Muscle of leg (tissue), 3 donors: ENCODE measurements at regions not wholly inside any gene's neighbourhood (a gene's known extent, or its start where the extent isn't known, plus 50 kb on each side); places are given as distances from the start of the nearest gene placed in this dataset.
A peak's percentile ranks its signal among the peaks of the same experiment; 100 is the strongest.
"Not testable (repeated sequence)": the region's sequence is repeated elsewhere in the genome, so short reads cannot be mapped to it uniquely, and the experiment has no call there.

ENCODE experiments used
- DNase-seq: peaks from one replicate; pipeline ENCODE4 v3.0.0; 2013
- H3K27ac ChIP-seq: one replicate; pipeline ENCODE4 v1.5.1; 2013; ENCODE audit warnings: mild to moderate bottlenecking, low read length, control low read depth
- H3K27me3 ChIP-seq: one replicate; pipeline ENCODE4 v1.6.1; 2013; ENCODE audit warnings: low read length; ENCODE audit not compliant: control insufficient read depth, insufficient read depth
- H3K36me3 ChIP-seq: one replicate; pipeline ENCODE4 v1.6.1; 2013; ENCODE audit warnings: low read length; ENCODE audit not compliant: control insufficient read depth, insufficient read depth
- H3K4me1 ChIP-seq: one replicate; pipeline ENCODE4 v1.6.1; 2013; ENCODE audit warnings: low read length; ENCODE audit not compliant: control insufficient read depth, insufficient read depth
- H3K4me3 ChIP-seq: one replicate; pipeline ENCODE4 v1.5.1; 2013; ENCODE audit warnings: low read length, control low read depth
- H3K9me3 ChIP-seq: replicated peaks from 2 replicates; pipeline ENCODE4 v1.6.1; 2013; ENCODE audit warnings: low read depth, low read length; ENCODE audit not compliant: control insufficient read depth
- WGBS: methylation state at CpG from one replicate; pipeline ENCODE4 v1.1.5; 2013; ENCODE audit warnings: missing lambda C conversion rate; ENCODE audit not compliant: insufficient coverage; 5-methylcytosine and 5-hydroxymethylcytosine counted together

GRCh38 chr18:11495441-11495840, 114.0 kb upstream of the SLC35G4 start:
- Histone ChIP-seq H3K27me3 (no peaks in the 10 kb centered on the region), H3K4me3 (no peak overlapping the region), H3K9me3 (no peaks in the 10 kb centered on the region), H3K36me3 (no peaks in the 10 kb centered on the region), H3K4me1 (peaks cover 2% of the 10 kb centered on the region), H3K27ac (no peak overlapping the region)
- WGBS = 100% methylated on average over 2 of the region's 6 CpGs
- no peak for DNase-seq

GRCh38 chr18:11494107-11494506, 115.3 kb upstream of the SLC35G4 start:
- H3K4me1 ChIP-seq = peaks cover 2% of the 10 kb centered on the region
- no peak overlapping the region for H3K4me3 ChIP-seq
- DNase-seq = no peak
- H3K36me3 ChIP-seq = no peaks in the 10 kb centered on the region
- H3K27ac ChIP-seq = no peak overlapping the region
- H3K9me3 ChIP-seq = no peaks in the 10 kb centered on the region
- no peaks in the 10 kb centered on the region for H3K27me3 ChIP-seq

DNA sequence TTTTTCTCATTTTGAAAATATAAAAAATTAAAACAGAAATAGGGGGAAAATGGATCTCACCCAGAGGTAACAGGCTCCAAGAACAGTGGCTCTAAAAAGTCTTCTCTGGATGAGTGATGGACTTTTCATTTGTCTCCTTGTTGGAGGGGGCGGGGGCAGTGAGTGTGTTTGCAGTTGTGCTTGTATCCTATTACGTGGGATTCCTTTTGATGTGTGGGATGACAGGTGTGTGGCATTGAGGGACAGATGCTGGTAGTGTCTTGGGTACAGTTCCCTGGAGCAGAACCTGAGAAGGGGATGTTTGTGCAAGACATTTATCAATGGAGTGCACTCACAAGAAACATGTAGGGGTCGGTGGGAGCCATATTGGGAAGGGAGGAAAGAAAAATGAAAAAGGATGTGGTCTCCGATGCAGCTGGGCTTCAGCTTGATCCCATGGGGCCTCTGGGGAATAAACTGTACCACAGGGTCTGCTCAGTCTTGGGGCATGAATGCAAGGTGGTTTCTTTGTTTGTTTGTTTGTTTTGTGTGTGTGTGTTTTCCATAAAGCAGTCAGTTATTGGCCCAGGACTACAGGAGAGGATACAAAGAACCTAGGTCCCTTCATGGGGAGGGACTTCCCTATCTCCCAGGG, 120.0 kb upstream of the SLC35G4 start:
- no peak for DNase-seq
- Histone ChIP-seq H3K9me3 (no peaks in the 10 kb centered on the region), H3K27ac (no peak overlapping the region), H3K27me3 (no peaks in the 10 kb centered on the region), H3K36me3 (no peaks in the 10 kb centered on the region), H3K4me1 (no peaks in the 10 kb centered on the region), H3K4me3 (no peak overlapping the region)
- 82% methylated on average over 4 of the region's 4 CpGs for WGBS

DNA sequence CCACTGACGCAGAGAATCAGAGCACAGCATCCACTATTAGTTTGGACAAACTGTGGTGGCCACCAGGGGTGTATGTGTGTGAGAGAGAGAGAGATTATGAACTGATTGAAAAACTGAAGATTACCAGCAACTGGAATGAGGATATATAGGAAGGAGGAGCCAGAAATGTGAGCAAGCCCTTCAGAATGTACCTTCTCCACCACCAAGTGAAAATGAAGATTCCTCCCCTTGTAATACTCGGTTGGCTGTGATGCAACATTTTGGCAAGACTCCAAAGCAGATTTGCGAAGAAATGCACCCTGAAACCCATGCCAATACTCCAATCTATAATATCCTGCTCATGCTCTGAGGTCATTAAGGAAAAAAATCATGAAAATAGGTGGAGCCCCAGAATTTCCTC, 121.2 kb upstream of the SLC35G4 start:
- Histone ChIP-seq H3K9me3 (no peaks in the 10 kb centered on the region), H3K27me3 (no peaks in the 10 kb centered on the region), H3K4me3 (no peak overlapping the region), H3K27ac (no peak overlapping the region), H3K4me1 (no peaks in the 10 kb centered on the region), H3K36me3 (no peaks in the 10 kb centered on the region)
- 100% methylated on average over 1 of the region's 3 CpGs for WGBS
- DNase-seq = no peak

DNA sequence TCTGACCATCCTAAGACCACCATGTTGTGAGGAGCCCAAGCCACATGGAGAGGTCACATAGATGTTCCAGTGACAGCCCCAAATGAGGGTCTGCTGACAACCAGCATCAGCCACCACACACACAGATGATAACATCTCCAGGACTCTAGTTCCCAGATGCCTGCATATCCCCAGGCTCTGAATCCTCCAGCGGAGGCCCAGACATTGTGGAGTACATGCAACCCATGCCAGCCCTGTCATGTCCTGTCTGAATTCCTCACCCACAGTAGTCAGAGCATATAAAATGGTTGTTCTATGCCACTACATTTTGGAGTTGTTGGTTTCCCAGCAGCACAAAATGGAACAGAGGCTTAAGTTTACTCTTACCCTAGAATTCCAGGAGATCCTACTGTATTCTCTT, 122.0 kb upstream of the SLC35G4 start:
- Histone ChIP-seq H3K4me3 (no peak overlapping the region), H3K27me3 (no peaks in the 10 kb centered on the region), H3K27ac (no peak overlapping the region), H3K36me3 (no peaks in the 10 kb centered on the region), H3K9me3 (no peaks in the 10 kb centered on the region), H3K4me1 (no peaks in the 10 kb centered on the region)
- no peak for DNase-seq
- WGBS = 88% methylated on average over 1 of the region's 1 CpG

DNA sequence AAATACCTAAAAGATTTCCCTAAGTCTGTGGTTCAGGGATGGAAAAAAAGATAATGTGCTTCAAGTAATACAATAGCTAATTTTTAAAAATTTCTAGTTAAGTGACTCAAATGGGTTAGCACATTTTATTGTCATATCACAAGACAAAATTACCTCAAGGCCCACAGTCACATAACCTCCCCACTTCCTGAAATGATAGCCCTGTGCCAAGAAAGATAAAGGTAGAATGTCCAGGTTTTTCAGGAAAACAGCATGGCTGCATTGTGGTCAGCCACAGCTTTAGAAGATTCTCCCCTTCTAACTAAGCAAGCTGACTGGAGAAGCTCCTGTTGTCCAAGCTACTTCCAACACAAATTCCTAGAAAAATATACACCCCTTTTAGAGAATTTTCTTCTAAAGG, 127.1 kb upstream of the SLC35G4 start:
- H3K9me3 ChIP-seq = no peaks in the 10 kb centered on the region
- H3K27ac ChIP-seq = no peak overlapping the region
- H3K4me1 ChIP-seq = no peaks in the 10 kb centered on the region
- H3K4me3 ChIP-seq = no peak overlapping the region
- H3K27me3 ChIP-seq = no peaks in the 10 kb centered on the region
- no peaks in the 10 kb centered on the region for H3K36me3 ChIP-seq
- DNase-seq = no peak

GRCh38 chr18:11480692-11481091, 128.7 kb upstream of the SLC35G4 start:
- no CpG with 5 or more reads among the region's 1 CpG for WGBS
- H3K27ac ChIP-seq = no peak overlapping the region
- no peaks in the 10 kb centered on the region for H3K36me3 ChIP-seq
- peak; percentile 56 for DNase-seq
- no peak overlapping the region for H3K4me3 ChIP-seq
- H3K4me1 ChIP-seq = no peaks in the 10 kb centered on the region
- no peaks in the 10 kb centered on the region for H3K9me3 ChIP-seq
- H3K27me3 ChIP-seq = no peaks in the 10 kb centered on the region

DNA sequence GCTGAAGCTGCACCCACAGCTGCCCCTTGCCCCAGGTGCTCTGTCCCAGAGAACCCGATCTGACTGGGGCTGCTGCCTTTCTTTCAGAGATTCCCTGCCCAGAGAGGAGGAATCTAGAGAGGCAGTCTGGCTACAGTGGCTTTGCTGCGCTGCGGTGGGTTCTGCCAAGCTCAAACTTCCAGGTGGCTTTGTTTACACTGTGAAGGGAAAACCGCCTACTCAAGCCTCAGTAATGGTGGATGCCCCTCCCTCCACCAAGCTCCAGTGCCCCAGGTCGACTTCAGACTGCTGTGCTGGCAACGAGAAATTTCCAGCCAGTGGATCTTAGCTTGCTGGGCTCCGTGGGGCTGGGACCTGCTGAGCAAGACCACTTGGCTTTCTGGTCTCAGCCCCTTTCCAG, 130.4 kb upstream of the SLC35G4 start:
- not testable (repeated sequence) for H3K4me3 ChIP-seq, H3K27ac ChIP-seq, DNase-seq, H3K9me3 ChIP-seq, H3K4me1 ChIP-seq, H3K27me3 ChIP-seq, H3K36me3 ChIP-seq
- 66% methylated on average over 4 of the region's 7 CpGs for WGBS

DNA sequence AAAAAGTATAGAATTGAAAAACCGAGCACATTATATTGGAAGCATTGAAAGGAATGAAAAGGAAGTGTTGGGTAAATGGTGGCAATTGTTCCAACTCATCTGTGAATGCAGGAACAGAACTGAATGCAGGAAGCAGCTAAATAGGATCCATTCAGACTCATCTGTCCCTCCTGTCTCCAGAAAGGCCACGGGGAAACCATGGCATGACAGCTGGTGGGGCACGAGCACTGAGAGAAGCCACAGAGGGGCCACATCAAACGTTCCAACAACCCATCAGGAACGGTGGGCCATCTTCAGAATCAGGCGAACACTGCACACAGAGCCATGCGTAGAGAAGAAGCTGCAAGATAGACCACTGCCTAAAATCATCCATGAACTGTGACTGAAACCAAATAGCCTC, 138.5 kb upstream of the SLC35G4 start:
- H3K9me3 ChIP-seq = no peaks in the 10 kb centered on the region
- H3K27me3 ChIP-seq = no peaks in the 10 kb centered on the region
- WGBS = 76% methylated on average over 3 of the region's 7 CpGs
- H3K27ac ChIP-seq = no peak overlapping the region
- no peaks in the 10 kb centered on the region for H3K36me3 ChIP-seq
- H3K4me3 ChIP-seq = no peak overlapping the region
- DNase-seq = no peak
- H3K4me1 ChIP-seq = no peaks in the 10 kb centered on the region

DNA sequence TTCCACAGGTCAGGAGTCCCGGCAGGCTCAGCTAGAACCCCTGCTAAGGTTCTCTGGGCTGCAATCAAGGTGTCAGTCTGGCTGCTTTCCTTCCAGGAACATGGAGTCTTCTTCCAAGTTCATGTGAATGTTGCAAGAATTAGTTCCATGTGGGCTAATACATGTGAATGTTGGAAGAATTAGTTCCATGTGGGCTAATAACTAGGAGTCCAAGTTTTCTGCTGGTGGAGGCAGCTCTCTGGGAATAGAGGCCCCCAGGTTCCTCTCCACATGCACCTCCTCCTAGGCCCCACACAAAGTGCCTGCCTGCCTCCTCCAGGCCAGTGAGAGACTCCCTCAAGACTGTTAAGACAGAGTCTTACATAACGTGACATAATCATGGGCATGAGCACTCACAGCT, 140.8 kb upstream of the SLC35G4 start:
- Histone ChIP-seq H3K36me3 (no peaks in the 10 kb centered on the region), H3K27ac (no peak overlapping the region), H3K4me3 (no peak overlapping the region), H3K4me1 (no peaks in the 10 kb centered on the region), H3K27me3 (no peaks in the 10 kb centered on the region), H3K9me3 (no peaks in the 10 kb centered on the region)
- peak; percentile 62 for DNase-seq
- WGBS = 26% methylated on average over 2 of the region's 2 CpGs

DNA sequence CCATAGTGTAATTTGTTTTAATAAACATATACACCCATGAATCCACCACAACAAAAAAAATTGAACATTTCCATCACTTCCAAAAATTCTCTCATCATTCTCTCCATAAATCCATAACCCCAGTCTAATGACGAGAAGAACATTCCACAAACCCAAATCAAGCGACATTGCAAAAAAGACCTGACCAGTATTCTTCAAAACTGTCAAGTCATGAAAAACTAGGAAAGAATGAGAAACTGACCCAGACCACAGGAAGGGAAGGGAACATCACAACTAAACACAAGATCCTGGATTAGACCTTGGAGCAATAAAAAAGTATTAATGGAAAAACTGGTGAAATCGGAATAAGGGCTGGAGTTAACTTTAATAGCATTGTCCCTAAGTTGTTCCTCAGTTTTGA, 141.3 kb upstream of the SLC35G4 start:
- Histone ChIP-seq H3K27me3 (no peaks in the 10 kb centered on the region), H3K4me1 (no peaks in the 10 kb centered on the region), H3K4me3 (no peak overlapping the region), H3K9me3 (no peaks in the 10 kb centered on the region), H3K36me3 (no peaks in the 10 kb centered on the region), H3K27ac (no peak overlapping the region)
- WGBS = 80% methylated on average over 1 of the region's 3 CpGs
- no peak for DNase-seq
